Urothelium cell line (cell line): ENCODE measurements at regions not wholly inside any gene's neighbourhood (a gene's known extent, or its start where the extent isn't known, plus 50 kb on each side); places are given as distances from the start of the nearest gene placed in this dataset.

Experiments used
- DNase-seq: peaks from one replicate; pipeline ENCODE4 v3.0.0; 2011; ENCODE audit warnings: low spot score, mixed read lengths
- FAIRE-seq: peaks from 2 replicates; lab custom pipeline; 2011; peaks lifted over from hg19 to GRCh38; lab: Jason Lieb, UNC

DNA sequence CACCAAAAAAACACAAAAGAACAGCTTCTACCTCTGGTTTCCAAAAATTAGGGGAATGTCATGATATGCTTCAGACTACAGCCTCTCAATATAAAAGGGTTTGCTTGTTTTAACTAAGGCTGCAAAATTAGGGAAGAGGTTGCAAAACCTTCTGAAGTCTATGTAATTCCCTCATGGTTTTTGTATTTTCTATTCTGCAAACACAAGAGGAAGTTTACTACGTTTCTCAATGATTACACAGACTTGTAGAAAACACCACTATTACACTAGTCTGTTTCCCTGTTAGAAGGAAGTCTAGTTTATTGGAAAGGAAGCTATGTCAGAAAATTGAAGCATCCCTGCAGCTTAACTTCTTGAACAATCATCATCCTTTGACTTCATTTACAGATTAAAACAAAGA is 229.7 kb upstream of the FMN2 start:
- no peak for FAIRE-seq

GRCh38 chr1:239868058-239868832 is 223.4 kb upstream of the FMN2 start:
- DNase-seq = no peak
- no peak for FAIRE-seq

More for the DNA sequence above, 229.7 kb upstream of the FMN2 start:
- no peak for DNase-seq

DNA sequence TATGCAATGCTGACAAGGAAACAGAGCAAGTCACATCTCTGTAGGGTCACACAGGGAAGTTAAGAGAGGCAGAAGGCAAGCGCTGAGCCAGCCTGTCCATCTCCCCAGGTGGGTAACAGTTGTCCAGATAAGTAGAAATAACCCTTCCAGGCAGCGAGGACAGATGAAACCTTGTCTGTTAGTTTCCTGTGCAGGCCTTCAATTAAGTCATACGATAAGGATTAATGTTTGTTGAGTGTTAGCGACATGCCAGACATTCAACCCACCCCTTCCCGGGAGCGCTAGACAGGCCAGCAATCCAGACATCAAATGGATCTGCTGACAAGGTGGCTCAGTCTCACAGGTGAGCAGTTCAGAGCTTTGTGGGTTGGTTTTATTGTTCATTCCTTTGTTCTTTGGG is 221.5 kb upstream of the FMN2 start:
- no peak for DNase-seq
- no peak for FAIRE-seq

GRCh38 chr1:239872626-239873025 is 219.1 kb upstream of the FMN2 start:
- no peak for FAIRE-seq
- no peak for DNase-seq

- FAIRE-seq (no peak), DNase-seq (no peak)
These were observed 216.9 kb upstream of the FMN2 start for GRCh38 chr1:239874831-239875230.

DNA sequence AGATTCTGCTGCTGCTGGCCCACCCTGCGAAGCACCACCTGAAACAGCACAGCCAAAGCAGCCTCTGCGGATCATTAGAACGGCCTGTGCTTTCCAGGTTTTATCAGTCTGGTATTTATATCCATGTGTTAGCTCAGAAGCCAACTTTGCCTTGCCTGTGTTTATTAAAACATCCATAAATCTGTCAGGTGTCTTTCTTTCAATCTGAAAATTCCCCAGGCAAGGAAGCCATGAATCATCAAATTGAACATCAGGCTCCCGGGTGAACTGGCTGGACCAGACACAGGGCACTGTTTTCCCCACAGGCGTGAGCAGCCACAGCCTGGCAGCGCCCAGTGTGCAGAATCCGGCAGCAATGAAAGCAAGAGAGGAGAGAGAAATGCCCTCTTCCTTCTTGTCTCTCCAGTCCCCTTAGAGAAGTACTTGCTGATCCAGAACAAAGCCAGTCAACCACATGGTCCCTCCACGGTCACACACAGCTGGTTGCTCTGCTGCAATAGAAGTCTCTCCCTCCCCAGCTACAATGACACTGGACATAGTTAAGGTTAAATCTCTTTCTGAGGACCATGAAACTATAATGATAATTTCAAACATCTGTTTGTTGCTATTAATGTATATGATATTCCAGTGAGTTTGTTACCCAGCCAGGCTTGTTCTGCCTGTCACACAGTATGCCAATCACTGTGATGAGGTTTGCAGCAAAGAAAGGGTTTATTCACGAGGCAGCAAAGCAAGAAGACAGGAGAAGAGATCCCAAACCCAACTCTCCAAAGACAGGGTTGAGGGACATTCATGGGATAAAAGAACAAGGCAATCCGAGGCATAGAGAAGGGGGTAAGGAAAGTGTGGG is 212.1 kb upstream of the FMN2 start:
- no peak for FAIRE-seq
- no peak for DNase-seq

DNA sequence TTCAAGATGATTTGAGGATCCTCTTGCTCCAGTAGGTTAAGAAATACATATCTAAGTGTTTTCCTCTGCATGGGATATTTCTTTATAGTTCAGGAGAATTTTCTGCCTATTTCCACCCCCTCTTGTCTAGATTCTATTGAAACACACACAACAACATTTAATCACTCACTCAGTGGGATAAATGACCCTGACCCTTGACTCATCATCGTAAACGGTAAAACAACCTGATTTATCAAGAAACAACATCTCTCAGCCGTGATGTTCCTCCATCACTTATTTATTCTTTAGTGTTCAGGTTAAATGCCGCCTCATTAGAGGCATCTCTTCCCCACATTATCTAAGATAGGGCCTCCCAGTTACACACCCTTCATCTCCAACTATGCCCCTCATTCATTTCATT is 208.7 kb upstream of the FMN2 start:
- no peak for FAIRE-seq
- DNase-seq = no peak

DNA sequence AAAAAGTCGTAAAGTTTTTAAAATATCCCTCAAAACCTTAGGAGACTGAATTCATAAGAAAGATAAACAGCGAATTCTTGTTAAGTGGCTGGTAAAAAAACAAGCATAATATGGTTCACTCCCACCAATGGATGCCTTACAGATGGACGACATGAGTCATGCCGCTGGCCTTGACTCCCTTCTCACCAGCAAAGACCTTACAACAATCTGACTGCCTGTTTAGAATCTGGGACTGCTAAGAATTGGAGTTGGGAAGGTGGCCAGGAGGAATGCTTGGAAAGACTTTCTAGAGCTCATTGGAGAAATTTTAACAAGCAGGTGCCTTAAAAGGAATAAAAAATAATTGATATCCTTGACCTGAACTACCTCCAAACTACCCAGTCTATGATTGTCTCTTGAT is 206.9 kb upstream of the FMN2 start:
- no peak for DNase-seq
- FAIRE-seq = no peak

GRCh38 chr1:239886266-239886665 is 205.4 kb upstream of the FMN2 start:
- FAIRE-seq = no peak

DNA sequence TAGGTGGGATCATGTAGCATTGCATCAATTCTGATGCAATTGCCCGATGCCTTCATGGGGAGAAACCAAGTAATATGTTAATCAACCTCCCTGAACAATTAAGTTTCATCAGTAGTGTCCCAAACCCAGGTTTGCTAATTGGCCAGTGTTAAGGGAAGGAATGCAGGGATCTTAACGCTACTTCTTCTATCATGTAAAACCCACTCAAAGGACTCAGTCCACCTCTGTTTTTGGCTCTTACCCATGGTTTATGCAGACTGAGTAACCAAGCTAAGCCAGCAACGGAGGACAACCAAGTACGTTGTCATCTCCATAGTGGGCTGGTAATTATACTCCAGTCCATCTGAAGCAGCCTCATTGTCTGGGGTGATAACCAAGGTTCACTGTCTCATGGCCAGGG is 203.0 kb upstream of the FMN2 start:
- FAIRE-seq (no peak), DNase-seq (no peak)

More at GRCh38 chr1:239886266-239886665, 205.4 kb upstream of the FMN2 start:
- no peak for DNase-seq

- FAIRE-seq (no peak), DNase-seq (no peak)
These were observed 199.9 kb upstream of the FMN2 start for GRCh38 chr1:239891621-239892358.

DNA sequence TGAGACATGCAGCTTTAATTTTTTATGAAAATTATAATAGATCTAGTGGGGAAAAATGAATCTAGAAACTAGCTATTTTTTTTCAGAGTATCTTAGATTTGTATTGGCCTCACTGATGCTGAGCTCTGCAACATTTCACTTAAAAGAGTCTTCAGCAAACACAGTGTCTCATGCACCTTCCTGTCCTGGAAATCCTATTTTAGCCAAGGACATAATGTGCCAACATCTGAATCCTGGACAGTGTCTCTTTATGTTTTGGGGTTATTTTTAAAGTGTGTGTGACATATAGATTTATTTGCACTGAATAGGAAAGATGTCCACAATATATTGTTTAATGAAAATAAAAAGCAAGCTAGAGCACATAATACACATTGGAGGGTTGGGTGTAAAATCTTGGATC is 199.1 kb upstream of the FMN2 start:
- DNase-seq = no peak
- FAIRE-seq = no peak

GRCh38 chr1:239893127-239893731 is 198.5 kb upstream of the FMN2 start:
- DNase-seq = no peak
- peak; percentile 61 for FAIRE-seq

DNA sequence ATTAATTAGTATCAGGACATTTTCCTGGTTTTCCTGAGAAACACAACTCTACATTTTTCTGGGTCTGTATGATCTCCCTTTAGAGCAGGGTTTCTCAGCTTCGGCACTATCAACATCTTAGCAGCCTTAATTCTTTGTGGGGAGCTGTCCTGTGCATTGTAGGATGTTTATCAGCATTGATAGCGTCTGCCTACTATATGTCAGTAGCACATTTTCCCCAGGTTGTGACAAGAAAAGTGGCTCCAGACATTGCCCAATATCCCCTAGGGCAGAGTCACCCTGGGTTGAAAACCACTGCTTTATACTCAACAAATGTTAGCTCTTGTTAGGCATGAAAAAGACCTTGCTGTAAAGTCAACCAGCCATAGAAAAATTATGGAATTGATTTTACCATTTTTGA is 195.1 kb upstream of the FMN2 start:
- DNase-seq (no peak), FAIRE-seq (no peak)

- FAIRE-seq = no peak
- DNase-seq = no peak
These were observed 194.7 kb upstream of the FMN2 start for GRCh38 chr1:239896980-239897379.

GRCh38 chr1:239897458-239897857 is 194.2 kb upstream of the FMN2 start:
- DNase-seq (no peak), FAIRE-seq (no peak)

GRCh38 chr1:239898062-239898730 is 193.5 kb upstream of the FMN2 start:
- FAIRE-seq = no peak
- DNase-seq = peak; percentile 79

DNA sequence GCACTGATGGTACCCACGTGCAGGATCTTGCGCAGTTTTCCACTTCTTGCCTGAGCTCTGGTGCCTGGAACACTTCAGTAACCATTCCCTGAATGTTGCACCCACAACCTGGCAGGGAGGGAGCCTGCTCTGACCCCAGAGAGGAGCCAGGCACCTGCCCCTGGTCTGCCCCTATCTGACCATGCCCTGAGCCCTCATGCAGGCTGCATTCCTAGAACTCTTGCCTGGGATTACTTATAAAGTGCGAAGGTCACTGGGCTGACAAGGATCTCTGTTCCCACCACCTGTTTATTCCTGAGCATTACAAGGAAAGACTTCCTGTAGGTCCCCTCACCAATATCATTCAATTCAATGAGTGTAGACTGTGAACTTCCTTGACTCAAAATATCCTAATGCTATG is 191.9 kb upstream of the FMN2 start:
- DNase-seq (no peak), FAIRE-seq (no peak)

GRCh38 chr1:239906394-239906793 is 185.3 kb upstream of the FMN2 start:
- FAIRE-seq = no peak
- DNase-seq = no peak

GRCh38 chr1:239909898-239910297 is 181.8 kb upstream of the FMN2 start:
- DNase-seq (no peak), FAIRE-seq (no peak)
